Raji (cell line): ENCODE measurements at regions not wholly inside any gene's neighbourhood (a gene's known extent, or its start where the extent isn't known, plus 50 kb on each side); places are given as distances from the start of the nearest gene placed in this dataset.

Experiments used
- POLR2A ChIP-seq: IDR thresholded peaks from 2 replicates; pipeline ENCODE4 v1.6.1; 2011; ENCODE audit warnings: low read depth, low read length, control low read depth; ENCODE audit not compliant: insufficient read depth

DNA sequence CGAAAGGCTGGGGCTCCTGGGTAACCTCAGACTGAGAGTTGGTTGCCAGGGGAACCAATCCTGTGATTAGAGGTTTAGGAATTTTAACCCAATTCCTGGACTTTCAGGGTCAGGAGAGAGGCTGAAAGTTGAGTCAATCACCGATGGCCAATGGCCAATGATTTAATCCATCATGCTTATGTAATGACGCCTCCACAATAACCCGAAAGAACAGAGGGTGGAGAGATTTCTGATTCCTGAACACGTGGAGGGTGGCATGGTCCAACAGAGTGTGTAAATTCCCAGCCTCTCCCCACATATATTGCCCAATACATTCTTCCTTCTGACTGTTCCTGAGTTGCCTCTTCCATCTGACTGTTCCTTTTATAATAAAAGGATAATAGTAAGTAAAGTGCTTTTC, 137.2 kb upstream of the CBLB start:
- TF ChIP-seq POLR2A = no peak

DNA sequence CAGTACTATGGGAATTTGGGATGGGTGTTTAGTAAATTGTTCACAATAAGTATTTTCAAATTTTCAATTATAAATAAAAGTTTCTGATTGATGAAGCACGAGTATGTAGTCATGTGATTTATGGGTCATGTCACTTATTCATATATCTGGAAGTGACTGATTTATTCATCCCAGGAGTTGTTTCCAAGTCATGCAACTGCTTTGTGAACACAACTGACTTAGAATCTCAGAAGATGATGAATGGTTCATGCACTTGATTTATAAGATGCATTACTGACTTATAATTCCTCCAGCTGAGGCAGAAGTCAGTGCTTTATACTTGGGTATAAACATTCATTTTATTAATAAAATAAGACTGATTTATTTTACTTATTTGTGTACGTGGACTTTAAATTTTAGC, 137.8 kb upstream of the CBLB start:
- no peak for TF ChIP-seq POLR2A

DNA sequence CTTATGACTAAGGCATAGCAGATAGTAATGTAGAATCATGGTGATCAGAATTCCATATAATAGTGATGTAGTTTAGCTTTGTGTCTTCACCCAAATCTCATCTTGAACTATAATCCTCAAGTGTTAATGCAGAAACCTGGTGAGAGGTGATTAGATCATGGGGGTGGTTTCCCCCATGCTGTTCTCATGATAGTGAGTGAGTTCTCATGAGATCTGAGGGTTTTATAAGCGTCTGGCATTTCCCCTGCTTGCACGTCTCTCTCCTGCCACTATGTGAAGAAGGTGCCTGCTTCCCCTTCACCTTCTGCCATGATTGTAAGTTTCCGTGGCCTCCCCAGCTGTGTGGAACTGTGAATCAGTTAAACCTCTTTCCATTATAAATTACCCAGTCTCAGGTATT, 138.7 kb upstream of the CBLB start:
- no peak for TF ChIP-seq POLR2A

DNA sequence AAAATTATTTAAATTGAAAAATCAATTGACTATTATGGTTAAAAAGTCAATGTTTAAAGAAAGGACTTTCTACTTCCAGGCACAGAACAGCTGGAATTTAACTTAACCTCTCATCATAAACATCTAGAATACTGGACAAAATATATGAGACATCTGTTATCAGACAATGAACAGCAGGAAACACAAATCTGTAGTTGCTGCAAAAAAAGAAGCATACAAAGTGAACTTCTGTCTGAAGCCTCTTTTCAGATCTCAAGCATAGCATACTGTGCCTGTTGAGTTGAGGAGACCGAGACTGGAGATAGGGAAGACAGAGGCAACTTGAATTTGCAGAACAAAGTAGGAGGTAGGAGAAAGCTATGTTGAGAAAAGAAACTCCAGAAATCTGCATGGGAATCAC, 140.0 kb upstream of the CBLB start:
- no peak for TF ChIP-seq POLR2A

DNA sequence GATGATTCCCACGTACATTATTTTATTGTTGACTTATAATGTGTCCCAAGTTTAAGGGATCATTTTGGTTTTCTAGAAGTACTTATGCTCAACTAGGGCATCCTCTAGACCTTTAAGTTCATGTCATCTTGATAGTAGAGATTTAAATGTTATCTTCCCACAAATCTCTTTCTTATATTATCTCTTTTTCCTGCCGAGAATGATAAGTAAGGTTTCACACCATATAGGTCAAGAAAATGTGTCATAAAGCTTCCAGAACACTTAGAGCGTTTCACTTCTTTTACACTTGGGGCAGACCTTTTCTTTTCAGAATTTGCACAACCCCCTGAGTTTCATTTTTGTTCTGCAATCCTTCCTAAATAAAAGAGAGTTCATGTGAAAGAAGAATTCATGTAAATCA, 142.0 kb upstream of the CBLB start:
- TF ChIP-seq POLR2A = no peak

DNA sequence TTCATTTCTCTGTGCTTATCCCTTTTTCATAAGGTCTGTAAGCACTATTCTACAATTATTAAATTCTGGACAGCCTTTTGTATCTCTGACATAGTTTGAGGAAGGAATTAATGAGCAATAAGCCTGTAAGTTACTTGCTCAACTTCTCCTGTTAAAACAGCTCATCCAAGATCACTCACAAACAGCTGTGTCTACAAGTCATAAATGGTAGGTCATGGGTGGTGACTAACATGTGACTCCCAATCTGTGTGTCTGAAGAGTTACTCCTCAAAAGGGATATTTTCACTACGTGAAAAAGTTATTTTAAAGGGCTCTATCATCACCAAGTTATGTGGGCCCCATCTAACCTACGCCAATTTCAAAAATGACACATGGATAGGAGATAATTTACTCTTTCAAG, 145.2 kb upstream of the CBLB start:
- no peak for TF ChIP-seq POLR2A

- no peak for TF ChIP-seq POLR2A
Observed at GRCh38 chr3:106014518-106014917, 145.7 kb upstream of the CBLB start.

- no peak for TF ChIP-seq POLR2A
Observed at GRCh38 chr3:106014971-106015370, 146.2 kb upstream of the CBLB start.

DNA sequence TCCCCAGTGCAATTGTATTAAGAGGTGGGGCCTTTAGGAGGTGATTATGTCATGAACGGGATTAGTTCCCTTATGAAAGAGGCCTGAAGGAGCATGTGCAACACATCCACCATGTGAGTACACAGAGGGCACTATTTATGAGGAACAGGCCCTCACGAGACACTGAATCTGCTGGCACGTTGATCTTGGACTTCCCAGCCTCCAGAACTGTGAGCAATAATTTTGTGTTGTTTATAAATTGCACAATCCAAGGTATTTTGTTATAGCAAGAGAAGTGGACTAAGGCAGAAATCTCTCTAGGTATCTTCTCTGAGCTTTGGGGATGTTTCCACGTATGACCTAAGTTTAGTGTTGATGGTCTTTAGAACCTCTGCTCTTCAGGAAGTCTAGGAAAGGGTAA, 149.3 kb upstream of the CBLB start:
- no peak for TF ChIP-seq POLR2A

DNA sequence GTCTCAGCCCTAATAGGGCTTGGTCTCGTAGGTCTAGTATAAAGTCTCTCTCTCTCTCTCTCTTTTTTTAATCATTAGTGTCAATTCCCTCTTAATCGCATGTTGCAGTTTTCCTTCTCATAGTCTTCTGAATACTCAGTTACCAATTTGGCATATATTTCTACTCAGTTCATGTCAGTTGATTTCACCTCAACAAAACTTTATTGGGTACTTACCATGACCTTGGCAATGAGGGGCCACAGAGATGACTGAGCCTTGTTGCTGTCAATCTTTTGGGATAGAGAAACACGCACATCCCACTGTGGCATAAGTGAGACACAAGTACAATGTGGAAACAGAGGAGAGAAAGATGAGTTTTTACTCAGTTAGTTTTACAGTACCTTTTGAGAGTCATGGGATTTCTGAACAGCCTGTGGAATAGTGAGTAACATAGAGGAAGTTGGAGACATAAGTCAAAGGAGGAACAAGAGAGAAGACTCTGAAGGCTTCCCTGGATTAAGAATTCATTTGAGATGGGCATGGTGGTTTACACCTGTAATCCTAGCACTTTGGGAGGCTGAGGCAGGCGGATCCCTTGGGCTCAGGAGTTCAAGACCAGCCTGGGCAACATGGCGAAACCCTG, 150.2 kb upstream of the CBLB start:
- no peak for TF ChIP-seq POLR2A

DNA sequence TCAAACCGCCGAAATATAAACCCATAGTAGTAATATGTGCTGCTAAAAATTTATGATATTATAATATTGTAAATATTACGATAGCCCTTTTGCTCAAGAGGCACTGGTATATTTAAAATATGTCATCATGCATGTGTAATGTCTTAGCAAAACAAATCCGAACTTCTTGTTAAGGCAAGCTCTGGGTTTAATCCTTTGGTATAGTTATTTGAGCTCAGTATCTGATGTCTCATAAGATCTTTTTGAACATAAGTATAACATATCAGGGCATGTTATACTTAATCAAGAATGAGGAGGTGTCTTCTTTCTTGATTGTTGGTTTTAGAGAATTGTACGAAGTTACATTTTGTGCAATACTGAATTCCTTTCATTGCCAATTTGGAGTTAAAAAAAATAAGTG, 154.1 kb upstream of the CBLB start:
- TF ChIP-seq POLR2A = no peak

GRCh38 chr3:106025151-106025722, 156.4 kb upstream of the CBLB start:
- no peak for TF ChIP-seq POLR2A

GRCh38 chr3:106029954-106030626, 161.3 kb upstream of the CBLB start:
- TF ChIP-seq POLR2A = no peak

DNA sequence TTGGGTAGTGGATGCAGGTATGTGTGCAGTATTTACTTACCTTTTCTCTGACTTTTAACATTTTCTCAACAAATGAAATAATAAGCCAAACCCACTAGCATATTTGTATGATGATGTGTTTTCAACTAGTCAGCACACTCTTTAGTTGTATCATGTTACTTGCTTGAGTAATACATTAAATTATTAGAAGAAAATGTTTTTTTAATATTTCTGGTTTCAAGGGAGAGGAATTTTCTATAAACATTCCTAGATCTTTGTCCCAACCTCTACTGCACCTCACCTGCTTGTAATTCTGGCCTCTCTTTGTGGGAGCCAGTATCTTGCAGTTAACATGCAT, 161.8 kb upstream of the CBLB start:
- no peak for TF ChIP-seq POLR2A

GRCh38 chr3:106032479-106032878, 163.7 kb upstream of the CBLB start:
- no peak for TF ChIP-seq POLR2A

DNA sequence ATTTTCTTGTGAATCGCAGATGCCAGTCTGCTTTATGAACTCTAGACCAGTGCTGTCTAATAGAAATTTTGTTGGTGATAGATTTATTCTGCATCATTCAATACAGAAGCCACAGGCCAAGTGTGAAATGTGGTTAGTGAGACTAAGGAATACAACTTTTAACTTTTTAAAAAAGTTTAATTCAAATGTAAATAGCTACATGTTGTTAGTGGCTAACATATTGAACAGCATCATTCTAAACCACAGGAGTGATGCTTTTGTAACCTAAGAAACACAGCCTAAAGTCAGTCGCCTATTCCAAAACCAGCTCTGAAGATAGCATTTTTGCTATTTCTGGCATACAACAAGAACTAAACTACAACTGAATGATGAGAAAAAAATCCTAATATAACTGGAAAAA, 164.8 kb upstream of the CBLB start:
- TF ChIP-seq POLR2A = no peak

- no peak for TF ChIP-seq POLR2A
Observed at GRCh38 chr3:106034313-106034712, 165.5 kb upstream of the CBLB start.
